SH-SY5Y (cell line): ENCODE measurements at regions not wholly inside any gene's neighbourhood (a gene's known extent, or its start where the extent isn't known, plus 50 kb on each side); places are given as distances from the start of the nearest gene placed in this dataset.

Experiments
- GATA2 ChIP-seq: IDR thresholded peaks from 2 replicates; pipeline ENCODE4 v1.6.1; 2011; ENCODE audit warnings: mild to moderate bottlenecking, low read depth, low read length
- GATA3 ChIP-seq: IDR thresholded peaks from 2 replicates; pipeline ENCODE4 v1.6.1; 2011; ENCODE audit warnings: low read depth, mild to moderate bottlenecking, low read length, moderate library complexity

DNA sequence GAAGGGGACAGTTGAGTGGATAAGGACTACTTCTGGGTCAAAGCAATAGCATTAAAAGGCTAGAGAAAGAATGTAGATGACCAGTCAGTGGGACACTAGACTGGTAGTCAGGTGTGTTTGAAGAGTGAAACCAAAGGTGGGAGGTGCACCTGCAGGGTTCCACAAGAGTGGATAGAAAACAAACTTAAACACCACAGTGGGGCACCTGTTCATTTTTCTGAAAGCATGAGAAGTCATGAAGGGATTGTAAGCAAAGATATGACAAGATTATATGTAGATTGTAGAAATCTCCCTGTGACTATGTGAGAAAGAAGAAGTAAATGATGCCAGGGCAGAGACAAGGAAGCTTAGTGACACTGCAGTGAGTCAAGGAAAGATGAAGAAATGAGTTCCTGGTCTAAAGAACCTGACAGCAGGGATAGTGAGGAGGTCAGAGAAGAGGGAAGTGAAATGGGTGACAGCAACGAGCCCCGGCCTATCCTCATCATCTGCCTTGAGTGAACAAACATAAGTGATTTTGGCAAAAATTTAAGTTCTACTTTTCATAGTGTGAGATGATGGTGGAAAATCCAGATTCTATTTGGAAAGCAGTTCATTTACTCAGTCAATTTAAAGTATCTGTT lies 296.9 kb downstream of the TLE4 start:
- TF ChIP-seq GATA2 (no peak), GATA3 (no peak)
